ENCODE measurements at regions not wholly inside any gene's neighbourhood (a gene's known extent, or its start where the extent isn't known, plus 50 kb on each side); places are given as distances from the start of the nearest gene placed in this dataset.

GRCh38 chr1:88557014-88557413, 127.1 kb upstream of the PKN2 start:
- DNase-seq (ENCODE audit: low read depth, low spot score) (no peak), ATAC-seq (no peak)
- no TSS peak for BruUV-seq (replicated peaks)
- Histone ChIP-seq H3K4me1 (ENCODE audit: control insufficient read depth, insufficient read depth, low read length) (no peaks in the 10 kb centered on the region), H3K27ac (ENCODE audit: low read length) (no peak overlapping the region), H3K9me3 (ENCODE audit: control insufficient read depth, insufficient read depth, low read depth, low read length) (no peaks in the 10 kb centered on the region), H3K4me3 (ENCODE audit: low read depth in 2 of 2, low read length in 2 of 2) (no peak overlapping the region), H3K36me3 (ENCODE audit: control insufficient read depth, insufficient read depth, low read length) (no peaks in the 10 kb centered on the region), H3K27me3 (ENCODE audit: control insufficient read depth, insufficient read depth, low read length) (peaks cover 2% of the 10 kb centered on the region; the same call in 1 of the 2 replicates)
- ChIA-PET POLR2A (no interaction called here), CTCF (no interaction called here)
- TF ChIP-seq REST (IDR thresholded peaks at IDR 0.05; ENCODE audit: insufficient read depth in 1 of 2, low read depth in 2 of 2, low read length in 1 of 2), result no peak
- TF ChIP-seq CTCF (IDR thresholded peaks at IDR 0.05), result no peak
- TF ChIP-seq SIN3A (IDR thresholded peaks at IDR 0.05; ENCODE audit: borderline replicate concordance, insufficient read depth, low read depth, low read length), result no peak
- no peak for TF ChIP-seq TCF7L2 (IDR thresholded peaks at IDR 0.05; ENCODE audit: low read depth, low read length)
- TF ChIP-seq POLR2AphosphoS5 (IDR thresholded peaks at IDR 0.05; ENCODE audit: low read depth, low read length), result no peak
- intact Hi-C loops (cut with micrococcal nuclease; ENCODE audit: unreplicated experiment), result loop anchor here (2.0 kb wide), 1 partner anchor 20 kb away; no protein-coding TSS in a partner anchor
- in situ Hi-C loops (cut with HindIII; ENCODE audit: low pct_unique_long_range_greater_than_20kb, low sequenced_read_pairs), result no loop called here

GRCh38 chr1:88560621-88561020, 123.5 kb upstream of the PKN2 start:
- CTCF ChIA-PET, result no interaction called here
- intact Hi-C loops (cut with micrococcal nuclease; ENCODE audit: unreplicated experiment) (no loop called here), in situ Hi-C loops (cut with HindIII; ENCODE audit: low pct_unique_long_range_greater_than_20kb, low sequenced_read_pairs) (no loop called here)
- Histone ChIP-seq H3K27ac (ENCODE audit: low read length) (no peak overlapping the region), H3K27me3 (ENCODE audit: control insufficient read depth, insufficient read depth, low read length) (peaks cover 6% of the 10 kb centered on the region; the same call in 1 of the 2 replicates), H3K36me3 (ENCODE audit: control insufficient read depth, insufficient read depth, low read length) (no peaks in the 10 kb centered on the region), H3K4me1 (ENCODE audit: control insufficient read depth, insufficient read depth, low read length) (no peaks in the 10 kb centered on the region), H3K4me3 (ENCODE audit: low read depth in 2 of 2, low read length in 2 of 2) (no peak overlapping the region), H3K9me3 (ENCODE audit: control insufficient read depth, insufficient read depth, low read depth, low read length) (no peaks in the 10 kb centered on the region)
- DNase-seq (ENCODE audit: low read depth, low spot score) (no peak), ATAC-seq (no peak)
- no TSS peak for BruUV-seq (replicated peaks)
- POLR2A ChIA-PET, result no interaction called here
- TF ChIP-seq REST (IDR thresholded peaks at IDR 0.05; ENCODE audit: insufficient read depth in 1 of 2, low read depth in 2 of 2, low read length in 1 of 2) (no peak), TCF7L2 (IDR thresholded peaks at IDR 0.05; ENCODE audit: low read depth, low read length) (no peak), CTCF (IDR thresholded peaks at IDR 0.05) (no peak)

Measured in Panc1 (cell line).